ENCODE measurements at regions not wholly inside any gene's neighbourhood (a gene's known extent, or its start where the extent isn't known, plus 50 kb on each side); places are given as distances from the start of the nearest gene placed in this dataset.

DNA sequence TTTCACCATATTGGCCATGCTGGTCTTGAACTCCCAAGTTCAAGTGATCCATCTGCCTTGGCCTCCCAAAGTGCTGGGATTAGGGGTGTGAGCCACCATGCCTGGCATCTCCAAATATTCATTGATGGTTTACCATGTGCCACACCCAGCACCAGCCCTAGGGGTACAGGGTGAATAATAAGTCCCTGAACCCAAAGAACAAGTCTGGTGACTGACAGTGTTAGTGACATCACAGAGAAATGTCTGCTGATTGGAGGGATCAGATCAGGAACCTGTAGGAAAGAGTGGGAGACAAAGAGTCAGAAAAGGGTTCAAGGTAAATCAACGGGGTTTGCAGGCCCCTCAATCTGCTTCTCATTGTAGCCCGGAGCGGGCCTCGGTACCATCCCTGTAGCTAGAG lies 118.4 kb upstream of the NABP1 start:
- DNase-seq (ENCODE audit: low read depth in 2 of 2): no peak

GRCh38 chr2:191560411-191560980 lies 117.4 kb upstream of the NABP1 start:
- DNase-seq (ENCODE audit: low read depth in 2 of 2): no peak

- no peak for DNase-seq (ENCODE audit: low read depth in 2 of 2)
These were observed 112.8 kb upstream of the NABP1 start for GRCh38 chr2:191565120-191565519.

DNA sequence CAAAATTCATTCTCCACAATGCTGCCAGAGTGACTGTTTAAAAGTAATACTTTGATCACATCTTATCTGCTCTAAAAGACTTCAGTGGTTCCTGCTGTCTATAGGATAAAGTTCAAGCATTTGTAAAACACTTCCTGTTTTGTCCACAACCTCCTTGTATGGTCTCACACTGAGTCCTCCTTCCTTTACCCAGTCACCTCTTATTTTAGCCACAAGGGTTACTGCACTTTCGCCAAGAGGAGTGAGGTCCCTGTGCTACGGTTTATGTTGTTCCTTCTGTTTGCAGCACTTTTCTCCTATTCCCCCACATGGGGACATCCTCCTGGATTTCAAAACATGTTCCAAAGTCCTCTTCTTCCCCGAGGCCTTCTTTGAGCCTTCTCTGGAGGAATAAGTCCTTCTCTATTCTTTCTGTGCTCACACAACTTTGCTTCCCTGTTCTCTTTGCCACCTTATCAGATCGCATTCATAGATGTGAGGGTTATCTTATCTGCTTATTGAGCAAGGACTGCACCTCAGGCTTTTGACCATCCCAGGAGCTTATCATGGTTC lies 112.2 kb upstream of the NABP1 start:
- no peak for DNase-seq (ENCODE audit: low read depth in 2 of 2)

GRCh38 chr2:191566344-191566743 lies 111.6 kb upstream of the NABP1 start:
- peak; percentile 69 to 70 for DNase-seq (ENCODE audit: low read depth in 2 of 2)

- no peak for DNase-seq (ENCODE audit: low read depth in 2 of 2)
These were observed 110.7 kb upstream of the NABP1 start for GRCh38 chr2:191567206-191567605.

GRCh38 chr2:191569025-191569424 lies 108.9 kb upstream of the NABP1 start:
- DNase-seq (ENCODE audit: low read depth in 2 of 2): no peak

DNA sequence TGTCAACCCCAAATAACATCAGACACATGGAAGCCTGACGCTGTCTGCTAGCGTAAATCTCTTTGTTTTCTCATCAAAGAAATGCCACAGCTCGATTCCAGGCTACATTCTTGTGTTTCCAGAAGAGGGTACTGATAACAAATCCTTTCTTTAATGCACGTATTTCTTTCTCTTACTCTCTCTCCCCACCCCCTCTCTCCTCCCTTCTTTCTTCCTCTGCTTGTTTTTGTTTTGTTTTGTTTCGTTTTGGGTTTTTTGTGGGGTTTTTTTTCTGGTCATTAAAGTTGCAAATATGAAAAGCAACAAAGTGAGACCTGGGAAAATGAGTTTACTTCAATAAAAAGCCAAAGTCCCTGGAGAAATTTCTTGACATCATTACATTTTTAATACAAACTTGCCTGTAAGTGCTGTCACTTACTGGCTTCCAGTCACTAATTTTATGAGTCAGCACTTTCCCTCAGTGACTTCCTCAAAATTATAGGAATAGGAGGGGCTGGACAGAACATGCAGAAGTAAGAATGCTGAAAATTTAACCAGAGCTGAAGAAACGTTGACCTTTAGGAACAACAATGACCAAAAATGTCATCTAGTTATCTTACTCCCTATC lies 106.7 kb upstream of the NABP1 start:
- peak in 1 of 2 donors; percentile 7 for DNase-seq (ENCODE audit: low read depth in 2 of 2)

- no peak for DNase-seq (ENCODE audit: low read depth in 2 of 2)
These were observed 105.6 kb upstream of the NABP1 start for GRCh38 chr2:191572319-191572718.

DNA sequence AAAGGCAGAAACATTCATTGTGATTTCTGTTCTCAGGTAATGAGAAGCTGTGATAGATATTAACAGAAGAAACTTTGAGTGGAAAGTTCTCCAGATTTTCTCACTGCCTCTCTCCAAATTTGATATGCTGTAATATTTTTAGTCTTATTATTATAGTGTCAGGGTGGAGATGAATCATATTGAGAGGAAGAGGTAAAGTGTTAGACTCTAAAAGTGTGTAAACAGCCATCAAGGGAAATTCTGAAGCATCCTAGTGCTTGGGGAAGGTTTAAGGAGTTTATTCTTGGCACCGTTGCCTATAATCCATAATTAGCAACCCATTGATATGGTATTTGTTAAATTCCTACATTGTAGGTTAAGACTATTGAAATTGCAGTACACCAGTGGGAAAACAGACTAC lies 104.7 kb upstream of the NABP1 start:
- DNase-seq (ENCODE audit: low read depth in 2 of 2): no peak

- no peak for DNase-seq (ENCODE audit: low read depth in 2 of 2)
These were observed 103.7 kb upstream of the NABP1 start for GRCh38 chr2:191574232-191574631.

- DNase-seq (ENCODE audit: low read depth in 2 of 2): no peak
These were observed 100.3 kb upstream of the NABP1 start for GRCh38 chr2:191577605-191578004.

- DNase-seq (ENCODE audit: low read depth in 2 of 2): no peak
These were observed 99.9 kb upstream of the NABP1 start for GRCh38 chr2:191578031-191578430.

DNA sequence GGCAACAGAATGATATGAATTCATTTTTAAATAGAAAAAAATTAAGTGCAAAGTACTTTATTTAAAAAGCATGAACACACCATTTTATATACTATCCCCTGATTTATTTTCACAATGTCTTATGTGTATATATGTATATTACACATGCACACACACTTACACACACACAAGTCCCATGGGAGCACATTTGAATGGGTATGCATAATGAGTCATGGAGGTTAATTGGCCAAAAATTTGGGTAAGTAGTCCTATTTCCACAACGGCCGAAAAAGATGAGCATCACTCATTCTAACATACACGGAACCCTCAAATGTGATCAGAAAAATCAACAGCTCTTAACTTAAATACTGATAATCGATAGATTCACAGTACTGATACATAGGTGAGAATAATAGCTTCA lies 97.4 kb upstream of the NABP1 start:
- DNase-seq (ENCODE audit: low read depth in 2 of 2): no peak

DNA sequence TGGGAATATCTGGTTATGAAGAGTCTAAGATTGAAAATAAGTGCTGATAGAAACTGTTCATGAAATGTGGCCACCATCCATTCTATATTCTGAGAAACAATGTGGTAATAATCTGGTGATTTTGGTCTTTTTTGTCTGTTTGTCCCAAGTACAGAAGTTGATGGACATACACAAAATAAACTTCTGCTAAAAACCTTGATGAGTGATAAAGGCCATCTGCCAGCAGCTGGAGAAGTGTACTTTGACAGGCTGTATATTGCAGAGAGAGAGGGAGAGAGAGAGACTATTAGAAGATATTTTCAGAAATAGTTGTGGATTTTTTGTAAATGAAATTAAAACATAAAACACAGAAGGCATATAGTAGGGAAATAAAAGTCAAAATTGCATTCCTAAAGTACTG lies 96.9 kb upstream of the NABP1 start:
- no peak for DNase-seq (ENCODE audit: low read depth in 2 of 2)

- DNase-seq (ENCODE audit: low read depth in 2 of 2): no peak
These were observed 95.6 kb upstream of the NABP1 start for GRCh38 chr2:191582355-191582754.

DNA sequence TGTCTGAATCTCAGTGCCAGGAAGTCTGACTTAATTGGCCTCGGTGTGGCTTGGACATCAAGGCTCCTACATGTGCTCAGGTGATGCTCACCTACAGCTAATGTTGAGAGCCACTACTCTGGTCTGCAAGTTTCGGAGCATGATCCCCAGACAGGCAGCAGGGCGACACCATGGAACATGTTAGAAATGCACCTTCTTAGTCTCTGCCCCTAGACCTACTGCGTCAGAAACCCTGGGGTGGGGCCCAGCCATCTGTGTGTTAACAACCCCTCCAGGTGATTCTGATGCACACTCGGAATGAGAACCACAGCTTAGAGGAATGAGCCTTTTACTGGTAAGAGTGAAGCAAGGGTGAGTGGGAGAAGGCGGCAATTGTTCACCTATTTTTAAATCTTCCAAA lies 86.9 kb upstream of the NABP1 start:
- no peak for DNase-seq (ENCODE audit: low read depth in 2 of 2)

- no peak for DNase-seq (ENCODE audit: low read depth in 2 of 2)
These were observed 84.1 kb upstream of the NABP1 start for GRCh38 chr2:191593622-191594385.

- no peak for DNase-seq (ENCODE audit: low read depth in 2 of 2)
These were observed 80.7 kb upstream of the NABP1 start for GRCh38 chr2:191597186-191597751.

DNA sequence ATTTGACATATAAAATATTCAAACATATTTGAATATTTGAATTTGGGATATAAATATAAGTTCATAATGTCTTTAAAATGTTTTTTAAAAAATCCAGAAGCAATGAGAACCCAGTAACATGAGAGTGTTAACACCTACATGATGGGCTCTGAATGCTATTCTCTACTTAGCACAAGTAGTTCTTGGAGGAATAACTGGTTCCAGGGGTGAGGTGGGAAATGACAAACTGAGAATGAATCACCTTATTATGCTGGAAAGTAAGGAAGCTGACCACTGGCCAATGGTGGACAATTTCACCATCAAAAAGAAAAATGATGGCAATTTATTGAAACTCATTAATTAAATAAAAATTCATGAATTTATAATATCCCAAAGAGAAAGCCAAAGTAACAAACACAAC lies 79.6 kb upstream of the NABP1 start:
- no peak for DNase-seq (ENCODE audit: low read depth in 2 of 2)

DNA sequence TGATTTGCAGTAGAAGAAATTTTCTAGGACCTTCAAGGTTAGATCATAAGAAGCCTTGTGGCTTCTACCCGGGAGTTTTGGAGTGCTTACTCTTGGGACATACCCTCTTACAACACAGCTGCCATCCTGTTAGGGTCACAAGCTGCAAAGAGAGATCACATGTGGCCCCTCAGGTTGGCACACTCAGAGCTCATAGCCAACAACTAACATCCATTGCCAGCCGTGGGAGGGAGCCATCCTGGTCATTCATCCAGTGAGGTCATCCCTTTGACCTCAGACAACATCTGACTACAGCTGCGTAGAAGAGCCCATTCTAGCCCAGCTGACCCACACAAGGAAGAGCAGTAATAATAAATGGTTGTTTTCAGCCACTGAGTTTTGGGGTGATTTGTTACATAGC lies 76.9 kb upstream of the NABP1 start:
- no peak for DNase-seq (ENCODE audit: low read depth in 2 of 2)

GRCh38 chr2:191604154-191604553 lies 73.8 kb upstream of the NABP1 start:
- DNase-seq (ENCODE audit: low read depth in 2 of 2): no peak

GRCh38 chr2:191607096-191607495 lies 70.8 kb upstream of the NABP1 start:
- no peak for DNase-seq (ENCODE audit: low read depth in 2 of 2)
